Smooth muscle cell (in vitro differentiated cells): ENCODE measurements at regions not wholly inside any gene's neighbourhood (a gene's known extent, or its start where the extent isn't known, plus 50 kb on each side); places are given as distances from the start of the nearest gene placed in this dataset.

Experiments used
- DNase-seq: peaks from one replicate; lab custom pipeline; 2025; ENCODE audit not compliant: unreplicated experiment; lab: John Stamatoyannopoulos, UW
- H2AFZ ChIP-seq: fragments of 200-600 bp; sonication (generic); 2 replicates; pipeline ENCODE4 v1.6.0; 2016; ENCODE audit warnings: antibody characterized with exemption, low read depth, mild to moderate bottlenecking
- H3F3A ChIP-seq: fragments of 200-600 bp; sonication (generic); 2 replicates; pipeline ENCODE4 v1.6.0; 2017; ENCODE audit warnings: antibody characterized with exemption, low read depth
- H3K27ac ChIP-seq: fragments of 200-600 bp; sonication (generic); 2 replicates; pipeline ENCODE4 v1.5.1; 2016; ENCODE audit warnings: low read depth, mild to moderate bottlenecking
- H3K27me3 ChIP-seq: fragments of 200-600 bp; sonication (generic); 2 replicates; pipeline ENCODE4 v1.6.1; 2016; ENCODE audit warnings: low read depth, mild to moderate bottlenecking
- H3K36me3 ChIP-seq: fragments of 200-600 bp; sonication (generic); 2 replicates; pipeline ENCODE4 v1.5.1; 2016; ENCODE audit warnings: low read depth
- H3K4me1 ChIP-seq: fragments of 200-600 bp; sonication (generic); 2 replicates; pipeline ENCODE4 v1.5.1; 2016; ENCODE audit warnings: low read depth
- H3K4me2 ChIP-seq: fragments of 200-600 bp; sonication (generic); 2 replicates; pipeline ENCODE4 v1.6.0; 2016; ENCODE audit warnings: mild to moderate bottlenecking
- H3K4me3 ChIP-seq: fragments of 200-600 bp; sonication (generic); 2 replicates; pipeline ENCODE4 v1.5.1; 2016; ENCODE audit warnings: mild to moderate bottlenecking
- H3K79me2 ChIP-seq: fragments of 200-600 bp; sonication (generic); 2 replicates; pipeline ENCODE4 v1.6.0; 2016; ENCODE audit warnings: low read depth, mild to moderate bottlenecking
- H3K9ac ChIP-seq: fragments of 200-600 bp; sonication (generic); 2 replicates; pipeline ENCODE4 v1.6.0; 2016; ENCODE audit warnings: low read depth
- H3K9me3 ChIP-seq: fragments of 200-600 bp; sonication (generic); replicated peaks from 2 replicates; pipeline ENCODE4 v1.5.1; 2016; ENCODE audit warnings: low read depth
- H4K20me1 ChIP-seq: fragments of 200-600 bp; sonication (generic); 2 replicates; pipeline ENCODE4 v1.6.0; 2016; ENCODE audit warnings: low read depth
- CTCF ChIP-seq: fragments of 200-600 bp; sonication (generic); IDR thresholded peaks from 2 replicates; pipeline ENCODE4 v1.5.1; 2017; ENCODE audit warnings: borderline replicate concordance, mild to moderate bottlenecking, antibody characterized with exemption; ENCODE audit not compliant: insufficient read depth, poor library complexity, severe bottlenecking
- WGBS: methylation state at CpG from one replicate; pipeline ENCODE4 v1.1.7; 2016; ENCODE audit warnings: low lambda C conversion rate; 5-methylcytosine and 5-hydroxymethylcytosine counted together

- no peaks in the 10 kb centered on the region for H3K4me1 ChIP-seq
- H3K79me2 ChIP-seq: no peaks in the 10 kb centered on the region
- no peaks in the 10 kb centered on the region for H3K36me3 ChIP-seq
- no peak for TF ChIP-seq CTCF
- no peak overlapping the region for H3K4me2 ChIP-seq
- H3K9ac ChIP-seq: no peak overlapping the region
- no peaks in the 10 kb centered on the region for H3K27me3 ChIP-seq
- H4K20me1 ChIP-seq: no peaks in the 10 kb centered on the region
- H3K27ac ChIP-seq: peak overlapping the region; percentile 73
- WGBS: 75% methylated on average over 10 of the region's 10 CpGs
- DNase-seq: no peak
- H3K4me3 ChIP-seq: no peak overlapping the region
- H2AFZ ChIP-seq: no peak overlapping the region
- no peaks in the 10 kb centered on the region for H3F3A ChIP-seq
- H3K9me3 ChIP-seq: no peaks in the 10 kb centered on the region
Measured at GRCh38 chr20:19913927-19914614, 103.1 kb upstream of the NAA20 start.

- Histone ChIP-seq H2AFZ (no peak overlapping the region), H3K4me1 (no peaks in the 10 kb centered on the region), H3K27ac (peak overlapping the region; percentile 73), H3K9me3 (no peaks in the 10 kb centered on the region), H4K20me1 (no peaks in the 10 kb centered on the region), H3K4me3 (no peak overlapping the region), H3K9ac (no peak overlapping the region), H3K27me3 (no peaks in the 10 kb centered on the region), H3F3A (no peaks in the 10 kb centered on the region), H3K36me3 (no peaks in the 10 kb centered on the region), H3K79me2 (no peaks in the 10 kb centered on the region), H3K4me2 (no peak overlapping the region)
- no peak for TF ChIP-seq CTCF
- DNase-seq: no peak
- WGBS: 85% methylated on average over 6 of the region's 6 CpGs
Measured at GRCh38 chr20:19915111-19915798, 101.9 kb upstream of the NAA20 start.

GRCh38 chr20:19916531-19917485 lies 100.4 kb upstream of the NAA20 start:
- Histone ChIP-seq H3K27me3 (no peaks in the 10 kb centered on the region), H3K4me3 (no peak overlapping the region), H3K4me1 (no peaks in the 10 kb centered on the region), H4K20me1 (no peaks in the 10 kb centered on the region), H3K27ac (no peak overlapping the region), H3F3A (no peaks in the 10 kb centered on the region), H3K9ac (no peak overlapping the region), H3K9me3 (no peaks in the 10 kb centered on the region), H2AFZ (no peak overlapping the region), H3K36me3 (no peaks in the 10 kb centered on the region), H3K79me2 (no peaks in the 10 kb centered on the region), H3K4me2 (no peak overlapping the region)
- TF ChIP-seq CTCF: no peak
- no peak for DNase-seq
- WGBS: 92% methylated on average over 12 of the region's 12 CpGs
